ENCODE measurements at regions not wholly inside any gene's neighbourhood (a gene's known extent, or its start where the extent isn't known, plus 50 kb on each side); places are given as distances from the start of the nearest gene placed in this dataset.

GRCh38 chr4:115418635-115419396 lies 305.4 kb upstream of the NDST4 start:
- Histone ChIP-seq H3K9me3 (no peaks in the 10 kb centered on the region), H3K36me3 (no peaks in the 10 kb centered on the region), H3K27me3 (no peaks in the 10 kb centered on the region), H3K27ac (no peak overlapping the region), H3K4me1 (no peaks in the 10 kb centered on the region), H3K4me3 (replicated peaks in 1 of 3) (no peak overlapping the region)
- intact Hi-C loops (cut with DNase I) = no loop called here
- TF ChIP-seq, protein P1, sequence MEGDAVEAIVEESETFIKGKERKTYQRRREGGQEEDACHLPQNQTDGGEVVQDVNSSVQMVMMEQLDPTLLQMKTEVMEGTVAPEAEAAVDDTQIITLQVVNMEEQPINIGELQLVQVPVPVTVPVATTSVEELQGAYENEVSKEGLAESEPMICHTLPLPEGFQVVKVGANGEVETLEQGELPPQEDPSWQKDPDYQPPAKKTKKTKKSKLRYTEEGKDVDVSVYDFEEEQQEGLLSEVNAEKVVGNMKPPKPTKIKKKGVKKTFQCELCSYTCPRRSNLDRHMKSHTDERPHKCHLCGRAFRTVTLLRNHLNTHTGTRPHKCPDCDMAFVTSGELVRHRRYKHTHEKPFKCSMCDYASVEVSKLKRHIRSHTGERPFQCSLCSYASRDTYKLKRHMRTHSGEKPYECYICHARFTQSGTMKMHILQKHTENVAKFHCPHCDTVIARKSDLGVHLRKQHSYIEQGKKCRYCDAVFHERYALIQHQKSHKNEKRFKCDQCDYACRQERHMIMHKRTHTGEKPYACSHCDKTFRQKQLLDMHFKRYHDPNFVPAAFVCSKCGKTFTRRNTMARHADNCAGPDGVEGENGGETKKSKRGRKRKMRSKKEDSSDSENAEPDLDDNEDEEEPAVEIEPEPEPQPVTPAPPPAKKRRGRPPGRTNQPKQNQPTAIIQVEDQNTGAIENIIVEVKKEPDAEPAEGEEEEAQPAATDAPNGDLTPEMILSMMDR (IDR thresholded peaks at IDR 0.05) = no peak
- no peak for TF ChIP-seq POLR2A (IDR thresholded peaks at IDR 0.05)
- 85 to 89% methylated on average over 8 of the region's 8 CpGs for WGBS, 2 donors
- no peak for DNase-seq

- intact Hi-C loops (cut with DNase I) = no loop called here
- DNase-seq = no peak
- Histone ChIP-seq H3K27me3 (no peaks in the 10 kb centered on the region), H3K4me1 (no peaks in the 10 kb centered on the region), H3K36me3 (no peaks in the 10 kb centered on the region), H3K4me3 (replicated peaks in 1 of 3) (no peak overlapping the region), H3K27ac (no peak overlapping the region), H3K9me3 (no peaks in the 10 kb centered on the region)
- no peak for TF ChIP-seq POLR2A (IDR thresholded peaks at IDR 0.05)
- TF ChIP-seq, protein P1 (IDR thresholded peaks at IDR 0.05) = no peak
Measured at GRCh38 chr4:115396034-115396433, 282.6 kb upstream of the NDST4 start.

DNA sequence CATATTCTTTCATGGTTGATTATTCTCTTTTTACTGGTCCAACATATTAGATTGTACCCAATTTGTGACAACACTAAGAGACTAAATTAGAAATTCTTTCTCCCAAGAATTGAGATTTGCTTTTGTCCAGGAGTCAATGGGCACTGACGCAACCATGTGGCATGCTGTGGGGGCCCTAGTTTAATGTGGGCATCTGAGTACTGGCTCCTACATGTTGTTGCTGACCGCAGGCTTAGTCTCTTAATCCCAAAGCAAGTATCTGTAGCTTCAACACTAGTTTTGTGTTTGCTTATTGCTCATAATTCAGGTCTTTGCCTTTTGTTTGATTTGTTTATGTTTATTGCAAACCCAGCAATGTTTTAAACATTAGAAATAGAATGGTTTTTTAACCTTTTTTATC lies 263.4 kb upstream of the NDST4 start:
- Histone ChIP-seq H3K27me3 (no peaks in the 10 kb centered on the region), H3K27ac (no peak overlapping the region), H3K9me3 (no peaks in the 10 kb centered on the region), H3K4me1 (no peaks in the 10 kb centered on the region), H3K36me3 (no peaks in the 10 kb centered on the region), H3K4me3 (replicated peaks in 1 of 3) (no peak overlapping the region)
- DNase-seq = no peak
- TF ChIP-seq, protein P1 (IDR thresholded peaks at IDR 0.05) = no peak
- TF ChIP-seq POLR2A (IDR thresholded peaks at IDR 0.05) = no peak
- WGBS, 2 donors = 89 to 93% methylated on average over 2 of the region's 2 CpGs
- intact Hi-C loops (cut with DNase I) = no loop called here

DNA sequence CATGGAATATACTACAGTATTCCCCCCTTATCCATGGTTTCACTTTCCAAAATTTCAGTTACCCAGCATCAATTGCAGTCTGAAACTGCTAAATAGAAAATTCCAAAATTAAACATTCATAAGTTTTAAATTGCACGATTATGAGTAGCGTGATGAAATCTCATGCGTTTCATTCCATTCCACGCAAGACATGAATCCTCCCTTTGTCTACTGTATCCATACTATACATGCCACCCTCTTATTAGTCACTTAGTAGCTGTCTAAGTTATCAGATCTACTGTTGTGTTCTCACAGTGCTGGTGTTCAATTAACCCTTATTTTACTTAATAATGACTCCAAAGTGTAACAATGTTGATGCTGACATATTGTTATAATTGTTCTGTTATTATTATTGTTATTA lies 261.2 kb upstream of the NDST4 start:
- no peaks in the 10 kb centered on the region for H3K4me1 ChIP-seq
- TF ChIP-seq, protein P1 (IDR thresholded peaks at IDR 0.05) = no peak
- TF ChIP-seq POLR2A (IDR thresholded peaks at IDR 0.05) = no peak
- no peak overlapping the region for H3K4me3 ChIP-seq (replicated peaks in 1 of 3)
- no peaks in the 10 kb centered on the region for H3K9me3 ChIP-seq
- WGBS, 2 donors = 96% methylated on average over 4 of the region's 4 CpGs
- intact Hi-C loops (cut with DNase I) = no loop called here
- no peaks in the 10 kb centered on the region for H3K36me3 ChIP-seq
- no peaks in the 10 kb centered on the region for H3K27me3 ChIP-seq
- H3K27ac ChIP-seq = no peak overlapping the region
- DNase-seq = no peak

DNA sequence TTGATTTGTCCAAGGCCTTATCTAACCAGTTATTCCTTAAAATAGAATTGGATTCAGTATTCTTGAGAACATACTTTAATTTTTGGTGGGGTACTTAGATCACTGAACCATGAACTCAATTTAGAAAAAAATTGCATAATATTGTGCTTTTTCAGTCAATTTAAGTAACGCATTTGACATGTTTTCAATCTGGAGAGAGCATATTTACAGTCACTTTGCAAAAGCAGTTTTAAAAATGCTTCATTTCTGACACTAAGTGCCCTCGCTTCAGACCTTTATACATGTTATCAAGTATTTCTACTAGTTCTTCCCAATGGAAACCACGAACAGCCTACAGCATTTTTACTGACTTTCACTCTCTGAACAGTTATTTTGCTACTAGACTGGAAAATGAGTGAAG lies 257.1 kb upstream of the NDST4 start:
- no peak overlapping the region for H3K27ac ChIP-seq
- no peaks in the 10 kb centered on the region for H3K4me1 ChIP-seq
- H3K4me3 ChIP-seq (replicated peaks in 1 of 3) = no peak overlapping the region
- DNase-seq = no peak
- no peak for TF ChIP-seq POLR2A (IDR thresholded peaks at IDR 0.05)
- TF ChIP-seq, protein P1 (IDR thresholded peaks at IDR 0.05) = no peak
- H3K36me3 ChIP-seq = no peaks in the 10 kb centered on the region
- H3K27me3 ChIP-seq = no peaks in the 10 kb centered on the region
- intact Hi-C loops (cut with DNase I) = no loop called here
- no peaks in the 10 kb centered on the region for H3K9me3 ChIP-seq
- 78 to 81% methylated on average over 3 of the region's 3 CpGs for WGBS, 2 donors
